Ureter (tissue), 1 donor: ENCODE measurements at regions not wholly inside any gene's neighbourhood (a gene's known extent, or its start where the extent isn't known, plus 50 kb on each side); places are given as distances from the start of the nearest gene placed in this dataset.

Experiments
- DNase-seq: peaks from one replicate; pipeline ENCODE4 v3.0.0-alpha.2; 2020; ENCODE audit warnings: low spot score
- donor health status: DM: yes; HTN: yes; CAD: no.

DNA sequence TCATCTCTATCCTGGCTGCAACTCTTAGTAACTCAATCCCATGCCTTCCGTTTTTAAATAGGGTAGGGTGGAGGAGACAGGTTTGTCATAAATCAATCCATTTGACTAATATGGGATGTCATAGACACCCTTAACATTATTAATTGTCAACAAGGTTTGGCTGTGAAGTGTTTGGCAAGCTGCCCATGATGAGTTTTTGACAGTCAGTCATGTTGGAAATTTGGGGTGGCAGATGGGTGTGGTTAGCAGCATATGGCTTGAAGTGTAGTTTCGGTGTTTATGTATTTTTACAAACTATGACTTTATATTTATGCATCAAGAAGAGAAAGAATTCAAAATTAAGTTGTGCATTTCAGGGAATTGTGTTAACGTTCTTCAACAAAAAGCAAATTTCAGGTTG lies 221.8 kb upstream of the CDH5 start:
- DNase-seq, result no peak

DNA sequence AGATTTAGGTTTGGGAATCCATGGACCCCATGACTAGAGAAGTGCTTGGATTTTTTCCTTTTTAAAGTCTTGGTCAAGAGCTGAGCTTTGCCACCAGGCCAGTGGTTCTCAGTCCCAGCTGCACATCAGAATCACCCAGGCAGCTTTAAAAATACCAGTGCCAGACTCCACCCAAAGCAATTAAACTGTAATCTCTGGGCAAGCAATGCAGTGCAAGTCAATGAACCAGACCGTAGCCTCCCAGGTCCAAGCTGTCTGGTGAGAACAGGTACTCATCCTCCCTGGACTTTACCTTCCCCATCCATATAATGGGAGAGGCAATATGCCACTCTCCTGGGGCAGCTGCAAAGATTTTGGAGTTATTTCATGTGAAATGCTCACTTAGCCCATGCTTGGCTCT lies 223.1 kb upstream of the CDH5 start:
- no peak for DNase-seq

DNA sequence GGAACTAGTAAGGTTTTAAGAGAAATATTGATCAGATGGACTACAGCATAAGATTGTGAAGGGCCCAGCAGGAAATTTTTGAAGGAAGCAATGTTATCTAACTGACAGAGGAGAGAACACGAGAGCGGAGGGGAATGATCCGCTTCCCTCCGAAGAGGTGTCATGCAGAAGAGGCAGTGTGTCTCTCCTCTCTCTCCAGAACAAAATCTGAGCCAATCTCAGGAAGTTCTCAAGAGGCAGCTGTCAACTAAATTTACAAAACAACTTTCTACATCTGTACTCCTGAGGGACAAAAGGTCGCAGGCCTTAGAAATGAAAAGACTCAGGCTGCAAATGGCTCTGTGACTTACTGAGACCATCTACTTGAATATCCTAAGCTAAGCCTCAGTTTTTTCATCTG lies 224.6 kb upstream of the CDH5 start:
- no peak for DNase-seq

DNA sequence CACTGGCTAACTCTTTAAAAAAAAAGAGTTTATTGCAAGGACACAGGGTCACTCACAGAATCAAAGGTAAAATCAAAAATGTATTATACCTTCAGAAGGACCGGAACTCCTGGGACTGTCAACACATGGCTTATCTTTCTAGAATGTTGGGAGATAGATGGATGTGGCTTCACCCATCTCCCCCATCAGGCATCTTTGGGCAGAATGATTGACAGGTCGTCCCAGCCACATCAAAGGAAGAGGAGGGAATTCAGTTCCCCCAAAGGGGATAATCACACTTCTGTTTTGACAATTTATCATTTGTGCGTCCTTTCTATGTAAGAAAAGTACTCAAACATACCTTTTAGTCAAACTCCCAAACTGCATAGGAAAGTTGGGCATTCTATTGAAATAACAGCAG lies 228.6 kb upstream of the CDH5 start:
- DNase-seq, result no peak

DNA sequence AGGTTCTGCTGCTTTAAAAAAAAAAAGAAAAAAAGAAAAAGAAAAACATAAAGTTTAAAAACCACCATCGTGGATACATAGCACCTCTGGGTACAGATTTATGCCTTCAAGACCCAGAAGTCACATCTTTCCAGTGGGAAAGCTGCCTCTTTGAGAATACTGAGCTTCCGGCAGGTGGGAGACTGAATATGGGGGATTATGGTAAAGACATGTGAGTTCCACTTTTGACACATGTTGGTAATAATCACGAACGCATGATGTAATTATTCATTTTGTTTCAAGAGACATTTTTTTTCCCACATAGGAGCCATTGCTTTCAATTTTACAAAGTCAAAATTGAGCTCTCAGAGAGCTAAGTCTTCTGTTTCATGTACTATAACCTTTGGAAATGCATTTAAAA lies 229.7 kb upstream of the CDH5 start:
- no peak for DNase-seq

DNA sequence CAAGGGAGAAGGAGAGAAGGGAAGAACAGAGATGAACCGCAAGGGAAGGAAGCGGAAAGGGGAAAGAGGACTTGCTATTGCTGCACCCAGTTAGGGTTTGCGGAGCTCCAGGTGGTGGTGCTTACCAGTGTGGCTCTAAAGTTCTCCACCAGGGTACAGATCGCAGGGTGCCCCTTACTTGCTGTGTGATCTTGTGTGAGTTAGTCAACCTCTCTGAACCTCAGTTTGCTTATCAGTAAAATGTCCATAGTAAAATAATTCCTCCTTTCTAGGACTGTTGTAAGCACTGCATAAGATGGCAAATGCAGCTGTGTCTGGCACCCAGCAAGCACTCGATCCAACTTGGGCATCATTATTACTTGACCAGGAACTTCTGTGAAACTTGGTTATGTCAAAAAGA lies 230.7 kb upstream of the CDH5 start:
- no peak for DNase-seq

DNA sequence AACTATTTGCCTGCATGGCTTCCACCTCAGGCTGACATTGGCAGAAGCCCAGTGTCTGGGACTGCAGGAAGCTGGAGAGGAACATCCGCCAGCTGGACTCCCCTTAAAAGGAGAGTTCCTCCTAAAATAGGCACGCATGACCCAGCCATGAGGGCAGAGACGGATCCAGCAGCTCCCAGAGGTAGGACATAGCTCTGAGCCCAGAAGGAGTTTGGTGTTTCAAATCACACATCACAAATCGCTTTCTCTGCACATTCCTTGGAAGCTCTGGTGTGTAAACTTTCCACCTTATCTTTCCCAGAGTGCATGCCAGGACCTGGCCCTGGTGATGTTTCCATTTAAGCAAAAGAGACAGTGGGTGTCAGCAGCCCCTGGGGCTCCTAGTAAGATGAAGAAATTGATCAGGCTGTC lies 231.1 kb upstream of the CDH5 start:
- peak; percentile 61 for DNase-seq

DNA sequence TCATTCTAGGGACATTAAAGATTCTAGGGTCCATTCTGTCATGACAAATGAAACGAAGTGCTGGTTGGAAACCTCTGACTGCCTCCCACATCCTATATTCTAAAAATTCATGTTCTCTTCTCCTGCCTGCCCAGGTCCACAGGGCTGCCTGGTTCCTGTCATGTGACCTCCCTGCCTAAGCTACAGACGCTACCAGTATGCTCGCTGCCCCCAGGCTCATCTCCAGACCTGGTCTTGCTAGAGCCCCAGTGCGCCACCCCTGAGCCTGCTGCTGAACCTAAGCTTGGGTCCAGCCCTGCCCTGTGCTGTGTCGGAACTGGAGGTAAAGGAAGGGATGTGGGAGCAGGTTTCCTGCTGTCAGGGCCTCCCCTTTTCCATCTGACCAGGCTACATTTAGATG lies 231.6 kb upstream of the CDH5 start:
- no peak for DNase-seq

DNA sequence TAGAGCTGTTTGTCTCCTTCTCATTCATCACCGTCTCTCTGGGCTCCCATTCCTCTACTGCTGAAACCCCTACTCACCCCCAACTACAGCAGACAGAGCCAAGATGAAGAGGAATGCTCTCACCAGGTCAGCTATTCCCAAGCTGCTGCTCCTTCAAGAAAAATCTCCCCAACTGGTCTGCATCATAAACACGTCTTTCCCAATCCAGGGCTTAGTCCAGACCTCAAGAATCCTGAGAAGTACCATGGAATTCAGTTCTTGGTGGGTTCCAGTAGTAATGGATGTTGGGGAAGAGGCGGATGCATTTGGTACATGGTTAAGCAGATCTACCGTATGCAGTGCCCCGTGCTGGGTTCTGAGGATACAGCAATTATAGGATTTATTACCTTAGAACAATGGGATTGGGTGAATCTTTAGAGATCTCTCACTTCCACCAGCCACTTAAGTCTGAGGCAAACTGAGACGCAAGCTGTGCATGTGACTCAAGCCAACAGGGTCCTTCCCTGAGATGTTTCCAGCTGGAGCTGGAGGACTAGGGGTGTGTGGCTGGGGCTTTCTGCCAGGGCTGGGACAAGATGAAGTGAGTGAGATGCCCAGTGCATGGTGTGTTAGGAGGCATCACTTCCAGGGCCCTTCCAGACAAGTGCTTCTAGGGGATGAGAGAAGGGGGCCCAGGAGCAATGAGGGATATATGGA lies 232.7 kb upstream of the CDH5 start:
- DNase-seq, result no peak

DNA sequence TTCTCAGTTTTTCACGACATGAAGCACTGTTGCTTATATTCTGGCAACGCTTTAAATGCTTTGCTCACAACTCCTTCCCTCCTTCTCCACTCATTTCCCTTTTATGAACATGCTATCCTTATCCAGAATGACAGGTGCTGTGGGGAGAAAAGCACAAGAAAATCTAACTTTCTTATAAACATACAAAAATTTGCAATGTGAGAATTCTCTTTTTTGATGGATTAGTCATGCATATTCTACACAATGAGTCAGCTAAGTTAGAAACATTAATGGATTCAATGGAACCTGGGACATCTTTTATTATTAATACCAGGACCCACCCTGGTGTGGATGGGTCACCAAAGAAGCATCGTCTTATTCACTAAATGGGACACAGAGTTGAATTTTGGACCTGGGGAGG lies 234.6 kb upstream of the CDH5 start:
- DNase-seq, result no peak

DNA sequence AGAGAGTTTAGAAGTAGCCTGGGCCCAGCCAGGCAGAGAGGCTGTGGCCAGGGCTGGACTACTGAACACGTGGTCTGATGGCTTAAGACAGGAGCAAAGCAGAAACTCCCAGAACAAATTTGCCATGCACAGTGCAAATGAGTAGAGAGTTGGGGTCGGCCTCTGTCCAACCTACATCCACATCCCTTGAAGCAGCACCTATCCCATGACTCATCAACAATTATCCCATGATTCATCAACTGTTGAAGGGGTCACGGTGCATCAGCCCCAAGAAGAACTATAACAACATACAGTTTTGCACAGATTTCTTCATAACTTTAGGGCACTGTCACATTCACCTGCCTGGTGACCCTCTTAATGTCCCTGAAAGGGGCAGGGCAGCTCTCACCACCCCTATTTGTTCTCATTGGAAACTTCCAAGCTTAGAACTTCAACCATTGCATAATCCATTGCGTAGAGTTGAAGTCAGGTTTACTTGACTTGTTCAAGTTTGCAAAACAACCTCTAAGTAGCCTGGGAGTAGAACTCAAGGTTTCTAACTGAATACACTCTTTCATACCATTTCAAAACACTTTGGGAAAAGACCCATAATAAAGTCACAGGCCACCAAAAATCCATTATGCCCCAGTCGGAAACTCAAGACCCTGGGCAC lies 235.2 kb upstream of the CDH5 start:
- no peak for DNase-seq

DNA sequence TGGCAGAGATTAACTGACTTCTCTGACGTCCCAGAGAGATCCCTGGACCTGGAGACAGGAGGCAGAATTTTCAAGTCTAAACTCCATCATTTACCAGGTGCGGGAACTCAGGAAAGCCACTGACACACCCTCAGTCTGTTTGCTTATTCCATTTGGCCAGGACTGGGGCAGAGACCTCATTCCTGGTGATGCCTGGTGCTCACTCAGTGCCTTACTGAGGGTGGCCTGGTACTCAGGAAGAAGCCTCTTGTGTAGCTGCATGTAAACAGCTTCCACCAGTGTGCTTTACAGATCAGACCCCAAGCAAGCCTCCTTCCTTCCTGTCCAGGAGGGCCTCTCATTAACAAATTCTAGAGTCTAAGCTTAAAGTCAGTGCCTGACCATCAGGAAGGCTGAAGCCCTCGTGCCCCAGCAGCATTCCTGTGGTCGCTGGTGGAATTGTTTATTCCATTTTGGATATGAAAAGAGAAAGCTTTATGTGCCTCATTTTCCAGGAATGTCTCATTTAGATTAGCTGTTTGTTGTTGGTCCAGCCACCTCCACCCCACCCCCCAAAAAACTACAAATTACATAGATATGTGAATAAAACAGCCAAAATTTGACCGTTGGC lies 236.1 kb upstream of the CDH5 start:
- DNase-seq, result no peak

DNA sequence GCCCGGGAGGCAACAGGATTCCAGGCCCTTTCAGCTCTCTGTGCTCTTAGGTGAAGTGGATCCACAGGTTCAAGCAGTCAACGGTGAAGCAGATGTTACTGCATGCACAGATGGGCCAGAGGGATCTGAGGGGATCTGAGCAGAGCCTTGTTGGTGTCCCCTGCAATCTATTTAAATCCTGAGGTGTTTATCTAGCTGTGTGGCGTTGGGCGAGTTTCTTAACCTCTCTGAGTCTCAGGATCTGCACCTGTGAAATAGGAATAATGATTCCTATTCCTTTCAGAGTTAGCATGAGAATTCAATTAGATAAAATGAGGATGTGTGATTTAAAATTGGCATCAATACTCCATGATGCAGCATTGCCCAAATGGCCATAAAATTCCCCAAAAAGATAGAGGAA lies 237.3 kb upstream of the CDH5 start:
- DNase-seq, result no peak

DNA sequence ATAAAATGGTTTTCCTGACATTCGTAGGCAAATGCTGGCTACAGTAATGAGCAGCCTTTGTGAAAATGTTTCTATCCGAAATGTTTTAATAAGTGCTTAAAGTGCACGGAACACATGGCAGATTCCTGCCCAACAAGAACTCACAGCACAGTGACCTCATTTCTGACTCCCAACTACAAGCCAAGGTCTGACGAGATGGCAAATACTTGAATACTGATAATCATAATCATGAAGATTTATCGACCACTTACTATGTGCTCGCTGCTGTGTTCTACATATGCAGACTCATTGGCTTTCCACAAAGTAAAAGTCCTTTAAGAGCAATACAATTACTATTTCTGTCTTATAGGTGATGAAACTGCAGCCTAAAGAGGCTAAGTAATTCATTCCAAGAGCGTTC lies 238.1 kb upstream of the CDH5 start:
- no peak for DNase-seq

DNA sequence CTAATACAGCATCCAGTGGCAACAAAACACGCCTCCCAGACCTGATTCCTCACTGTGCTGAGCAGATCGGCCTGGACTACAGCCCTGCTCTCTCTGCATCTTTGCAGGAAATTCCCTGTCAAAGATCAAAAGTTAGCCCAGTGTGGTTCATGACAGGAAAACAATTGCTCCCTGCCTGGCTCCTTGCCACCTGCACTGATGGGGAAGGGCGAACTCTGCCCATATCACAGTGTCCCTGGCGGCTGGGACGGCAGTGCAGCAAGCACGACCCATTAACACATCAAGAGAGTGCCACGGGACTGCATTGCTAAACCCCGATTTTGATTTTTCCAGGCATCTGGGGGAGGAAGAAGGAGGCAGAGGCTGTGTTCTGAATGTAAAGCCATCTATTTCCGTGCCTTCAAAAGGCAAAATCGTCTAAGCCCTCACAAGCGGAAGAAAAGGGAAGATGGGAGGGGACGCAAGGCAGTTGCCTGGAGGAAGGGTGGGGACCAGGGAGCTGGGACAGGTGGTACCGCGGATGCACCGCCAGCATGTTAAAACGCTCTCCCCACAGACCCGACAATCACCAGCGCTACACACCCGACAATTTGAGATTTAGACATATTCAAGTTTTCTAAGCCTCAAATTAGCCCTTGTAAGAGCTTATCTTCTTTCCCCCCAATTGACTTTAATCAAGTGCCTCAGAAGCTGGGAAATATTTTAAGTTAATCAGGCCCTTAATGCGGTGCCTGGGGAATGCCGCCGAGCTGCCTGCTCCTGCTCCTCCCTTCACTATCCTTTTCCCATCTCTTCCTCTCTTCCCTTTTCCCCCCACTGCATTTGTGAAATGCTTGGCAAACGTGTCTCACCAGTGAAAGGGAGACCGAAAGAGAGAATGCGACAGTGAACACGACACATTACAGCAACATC lies 238.8 kb upstream of the CDH5 start:
- DNase-seq, result no peak

DNA sequence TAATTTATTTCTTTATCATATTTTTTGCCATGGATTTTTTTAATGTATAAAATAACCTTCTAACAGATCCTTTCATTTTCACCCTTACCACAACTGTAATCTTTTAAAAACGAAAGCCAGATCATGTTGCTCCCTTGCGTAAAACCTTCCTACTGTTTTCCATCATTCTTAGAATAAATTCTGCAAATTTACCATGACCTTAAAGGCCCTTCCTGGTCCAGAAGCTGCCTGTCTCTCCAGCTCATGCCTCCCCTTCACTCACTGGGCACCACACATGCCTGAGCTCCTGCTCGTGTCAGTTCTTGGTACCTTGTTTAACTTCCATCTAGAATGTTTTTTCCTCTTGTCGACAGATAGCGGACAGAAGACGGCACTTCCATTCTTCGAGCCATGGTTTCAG lies 245.0 kb upstream of the CDH5 start:
- no peak for DNase-seq

DNA sequence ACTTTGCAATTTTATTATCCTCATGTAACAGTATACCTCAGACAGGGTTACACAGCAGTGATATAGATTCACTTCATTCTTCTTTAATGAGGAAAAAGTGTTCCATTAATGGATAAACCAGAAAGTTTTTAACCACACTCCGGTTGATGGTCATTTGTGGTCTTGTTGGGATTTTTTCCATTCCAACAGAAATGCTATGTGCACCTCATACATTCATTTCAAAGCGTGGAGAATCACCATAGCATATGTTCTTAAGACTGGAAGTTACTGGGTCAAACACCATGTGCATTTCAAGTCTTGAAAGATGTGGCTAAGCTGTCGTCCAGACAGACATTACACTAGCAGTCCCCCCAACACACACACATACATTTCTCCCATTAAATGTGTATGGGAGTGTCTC lies 245.8 kb upstream of the CDH5 start:
- no peak for DNase-seq

DNA sequence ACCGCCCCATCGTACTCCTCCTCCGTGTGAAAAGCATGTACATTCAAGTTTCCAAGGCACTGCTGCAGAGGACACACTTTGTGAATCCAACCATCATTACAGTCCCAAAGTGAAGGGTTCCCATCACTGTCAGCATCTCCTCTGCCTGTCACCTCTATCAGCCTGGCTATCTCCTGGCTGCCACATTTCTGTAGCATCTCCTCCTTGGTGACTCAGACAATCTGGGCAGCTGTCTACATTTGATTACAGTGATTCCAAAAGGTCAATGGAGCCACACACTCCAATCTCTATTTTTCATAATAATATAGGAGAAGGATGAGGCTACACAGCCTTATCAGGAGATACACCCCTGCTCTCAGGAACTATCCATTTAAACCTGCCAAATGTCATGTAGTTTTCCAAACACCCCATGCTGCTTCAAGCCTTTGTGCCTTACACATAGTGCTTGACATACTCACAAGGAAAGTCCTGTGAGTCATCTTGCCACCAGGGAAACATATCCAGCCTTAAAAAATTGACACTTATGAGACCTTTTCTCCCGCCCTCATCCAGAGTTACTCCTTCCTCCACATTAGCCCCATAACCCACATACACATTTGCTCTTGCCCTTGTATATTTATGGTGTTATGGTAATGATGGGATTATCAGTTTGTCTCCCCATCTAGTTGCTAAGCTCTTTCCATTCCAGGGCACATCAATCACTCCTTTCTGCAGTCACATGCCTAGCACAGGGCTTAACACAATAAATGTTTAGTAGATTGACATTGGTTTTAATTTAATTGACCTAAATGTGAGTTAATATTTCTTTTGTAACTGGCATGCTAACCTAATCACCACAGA lies 250.1 kb upstream of the CDH5 start:
- no peak for DNase-seq

DNA sequence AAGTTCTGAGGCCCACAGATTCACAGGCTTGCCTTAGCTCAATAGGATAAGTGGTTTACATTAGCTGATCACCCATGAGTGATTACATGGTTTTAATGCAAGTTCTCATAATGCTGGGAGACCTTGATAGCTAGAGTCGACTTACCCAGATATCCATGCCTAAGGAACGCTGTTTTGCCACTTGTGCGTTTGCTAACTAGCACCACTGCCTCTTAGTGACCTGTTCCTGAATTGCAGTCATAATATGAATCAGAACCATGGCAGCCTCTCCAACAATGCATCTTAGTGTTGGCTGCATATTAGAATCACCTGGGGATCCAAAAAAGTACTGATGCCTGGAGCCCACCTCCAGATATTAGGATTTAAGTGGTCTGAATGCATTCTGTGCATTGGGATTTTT lies 251.1 kb upstream of the CDH5 start:
- DNase-seq, result no peak

DNA sequence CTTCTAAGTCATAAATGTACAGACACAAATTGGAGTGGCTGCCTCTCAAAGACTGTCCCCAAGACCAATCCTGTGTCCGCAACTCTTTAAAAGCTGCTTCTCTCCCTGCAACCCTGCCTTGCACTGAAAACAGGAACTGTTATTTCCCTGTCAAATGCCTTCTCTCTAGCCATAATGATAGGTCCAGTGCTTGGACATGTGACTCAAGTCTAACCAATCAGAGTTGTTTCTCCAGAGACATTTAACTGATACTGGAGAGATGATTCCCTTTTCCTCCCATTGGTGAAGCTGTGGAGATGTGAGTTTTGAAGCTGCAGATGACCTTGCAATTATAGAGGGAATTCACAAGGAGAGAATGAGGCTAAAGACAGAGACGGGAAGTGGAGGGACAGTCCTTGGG lies 253.3 kb upstream of the CDH5 start:
- no peak for DNase-seq

DNA sequence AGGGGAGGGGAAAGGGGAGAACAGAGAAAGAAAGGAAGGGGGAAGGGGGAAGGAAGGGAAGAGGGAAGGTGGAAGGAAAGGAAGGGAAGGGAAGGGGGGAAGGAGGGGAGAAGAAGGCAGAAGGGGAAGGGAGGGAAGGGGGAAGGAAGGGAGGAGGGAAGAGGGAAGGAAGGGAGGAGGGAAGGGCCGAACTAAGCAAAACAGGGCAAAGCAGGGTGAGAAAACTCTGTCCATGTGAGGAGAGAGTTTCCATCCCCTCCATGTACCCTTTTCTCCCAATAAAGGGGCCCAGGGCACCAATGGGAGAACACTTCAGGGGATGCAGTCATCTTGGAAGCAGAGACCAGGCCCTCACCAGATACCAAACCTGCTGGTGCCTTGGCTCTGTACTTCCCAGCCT lies 256.8 kb upstream of the CDH5 start:
- no peak for DNase-seq

DNA sequence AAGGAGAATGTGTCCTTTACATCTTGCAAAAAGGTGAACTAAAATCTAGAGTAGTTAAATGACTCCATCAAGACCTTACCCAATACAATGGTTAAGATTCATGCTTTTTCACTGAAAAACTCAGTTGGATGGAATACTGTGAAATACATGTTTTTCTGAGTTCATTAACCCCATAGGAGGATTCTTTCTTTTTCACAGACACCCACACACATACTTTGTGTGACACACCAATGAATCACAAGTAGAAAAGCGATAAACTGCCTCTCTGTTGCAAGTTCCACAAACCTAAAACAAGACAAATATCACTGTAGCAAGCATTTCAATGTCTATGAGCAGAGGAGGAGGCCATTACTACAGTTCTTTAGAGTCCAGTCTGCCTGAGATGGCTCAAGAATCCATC lies 258.8 kb upstream of the CDH5 start:
- no peak for DNase-seq
